ENCODE measurements at regions not wholly inside any gene's neighbourhood (a gene's known extent, or its start where the extent isn't known, plus 50 kb on each side); places are given as distances from the start of the nearest gene placed in this dataset.

GRCh38 chr2:64704161-64704560, 50.4 kb upstream of the SERTAD2 start:
- Histone ChIP-seq H3K27me3 (no peaks in the 10 kb centered on the region), H3K36me3 (no peaks in the 10 kb centered on the region), H3K4me3 (no peak overlapping the region), H3K4me1 (no peaks in the 10 kb centered on the region), H3K27ac (no peak overlapping the region), H3K9me3 (no peaks in the 10 kb centered on the region)
- TF ChIP-seq POLR2AphosphoS5 (IDR thresholded peaks at IDR 0.05) (no peak), EP300 (IDR thresholded peaks at IDR 0.05) (no peak), CTCF (IDR thresholded peaks at IDR 0.05) (no peak), POLR2A (IDR thresholded peaks at IDR 0.05) (no peak)
- WGBS: 87% methylated on average over 4 of the region's 4 CpGs
- DNase-seq (ENCODE audit: low spot score in 2 of 2): no peak

- TF ChIP-seq POLR2A (IDR thresholded peaks at IDR 0.05) (no peak), CTCF (IDR thresholded peaks at IDR 0.05) (no peak), EP300 (IDR thresholded peaks at IDR 0.05) (no peak), POLR2AphosphoS5 (IDR thresholded peaks at IDR 0.05) (no peak)
These were observed 51.3 kb upstream of the SERTAD2 start for GRCh38 chr2:64704996-64705395.

GRCh38 chr2:64707276-64707675, 53.6 kb upstream of the SERTAD2 start:
- Histone ChIP-seq H3K4me3 (no peak overlapping the region), H3K27ac (no peak overlapping the region), H3K27me3 (no peaks in the 10 kb centered on the region), H3K4me1 (no peaks in the 10 kb centered on the region), H3K9me3 (no peaks in the 10 kb centered on the region), H3K36me3 (no peaks in the 10 kb centered on the region)
- DNase-seq (ENCODE audit: low spot score in 2 of 2): no peak
- no peak for TF ChIP-seq POLR2A (IDR thresholded peaks at IDR 0.05)
- no peak for TF ChIP-seq EP300 (IDR thresholded peaks at IDR 0.05)
- no peak for TF ChIP-seq POLR2AphosphoS5 (IDR thresholded peaks at IDR 0.05)
- WGBS: 99% methylated on average over 2 of the region's 2 CpGs

More at GRCh38 chr2:64704996-64705395, 51.3 kb upstream of the SERTAD2 start:
- H3K27ac ChIP-seq: no peak overlapping the region
- H3K9me3 ChIP-seq: no peaks in the 10 kb centered on the region
- no peak for DNase-seq (ENCODE audit: low spot score in 2 of 2)
- no peaks in the 10 kb centered on the region for H3K36me3 ChIP-seq
- no peak overlapping the region for H3K4me3 ChIP-seq
- no peaks in the 10 kb centered on the region for H3K4me1 ChIP-seq
- no peaks in the 10 kb centered on the region for H3K27me3 ChIP-seq
- 90% methylated on average over 1 of the region's 1 CpG for WGBS

- no peak overlapping the region for H3K4me3 ChIP-seq
- TF ChIP-seq EP300 (IDR thresholded peaks at IDR 0.05) (no peak), CTCF (IDR thresholded peaks at IDR 0.05) (no peak), POLR2AphosphoS5 (IDR thresholded peaks at IDR 0.05) (no peak), POLR2A (IDR thresholded peaks at IDR 0.05) (no peak)
- no peaks in the 10 kb centered on the region for H3K4me1 ChIP-seq
- no peaks in the 10 kb centered on the region for H3K27me3 ChIP-seq
- 64% methylated on average over 3 of the region's 3 CpGs for WGBS
- H3K36me3 ChIP-seq: no peaks in the 10 kb centered on the region
- DNase-seq (ENCODE audit: low spot score in 2 of 2): no peak
- no peak overlapping the region for H3K27ac ChIP-seq
- no peaks in the 10 kb centered on the region for H3K9me3 ChIP-seq
These were observed 55.1 kb upstream of the SERTAD2 start for GRCh38 chr2:64708829-64709228.

GRCh38 chr2:64711252-64711800, 57.6 kb upstream of the SERTAD2 start:
- Histone ChIP-seq H3K4me3 (no peak overlapping the region), H3K4me1 (no peaks in the 10 kb centered on the region), H3K36me3 (no peaks in the 10 kb centered on the region), H3K27ac (no peak overlapping the region), H3K27me3 (no peaks in the 10 kb centered on the region), H3K9me3 (no peaks in the 10 kb centered on the region)
- WGBS: 76% methylated on average over 7 of the region's 7 CpGs
- no peak for DNase-seq (ENCODE audit: low spot score in 2 of 2)
- TF ChIP-seq POLR2A (IDR thresholded peaks at IDR 0.05) (no peak), CTCF (IDR thresholded peaks at IDR 0.05) (no peak), POLR2AphosphoS5 (IDR thresholded peaks at IDR 0.05) (no peak), EP300 (IDR thresholded peaks at IDR 0.05) (no peak)

- TF ChIP-seq POLR2AphosphoS5 (IDR thresholded peaks at IDR 0.05) (no peak), EP300 (IDR thresholded peaks at IDR 0.05) (no peak), CTCF (IDR thresholded peaks at IDR 0.05) (no peak), POLR2A (IDR thresholded peaks at IDR 0.05) (no peak)
- Histone ChIP-seq H3K27ac (no peak overlapping the region), H3K27me3 (no peaks in the 10 kb centered on the region), H3K36me3 (no peaks in the 10 kb centered on the region), H3K9me3 (no peaks in the 10 kb centered on the region), H3K4me3 (no peak overlapping the region), H3K4me1 (no peaks in the 10 kb centered on the region)
- no peak for DNase-seq (ENCODE audit: low spot score in 2 of 2)
- 90% methylated on average over 2 of the region's 2 CpGs for WGBS
These were observed 60.0 kb upstream of the SERTAD2 start for GRCh38 chr2:64713686-64714085.
